Hematopoietic multipotent progenitor cell treated with erythropoietin and hydrocortisone succinate and interleukin-3 and kit ligand, for 15 days (in vitro differentiated cells): ENCODE measurements at regions not wholly inside any gene's neighbourhood (a gene's known extent, or its start where the extent isn't known, plus 50 kb on each side); places are given as distances from the start of the nearest gene placed in this dataset.

Experiments
- DNase-seq: peaks from one replicate; pipeline ENCODE4 v3.0.0-alpha.2; 2015; ENCODE audit warnings: low spot score

DNA sequence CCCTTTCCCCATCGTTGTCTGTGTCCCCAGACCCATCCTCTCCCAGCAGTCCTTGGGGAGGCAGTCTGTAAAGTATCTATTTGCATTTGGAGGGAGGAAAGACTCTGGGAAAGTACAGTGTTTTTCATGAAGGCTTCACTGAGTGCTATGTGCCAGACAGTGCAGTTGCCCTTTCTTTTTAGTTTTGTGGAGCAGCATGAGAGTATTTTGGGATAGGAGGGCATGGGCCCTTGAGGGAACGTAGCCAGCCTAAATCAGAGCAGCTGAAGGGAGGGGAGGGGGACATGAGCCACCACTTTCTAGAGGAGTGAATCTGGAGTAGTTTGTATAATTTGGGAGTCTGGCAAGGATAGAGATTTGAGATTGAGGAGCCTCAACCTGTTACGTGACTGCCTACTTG lies 404.0 kb upstream of the KAZN start:
- no peak for DNase-seq

DNA sequence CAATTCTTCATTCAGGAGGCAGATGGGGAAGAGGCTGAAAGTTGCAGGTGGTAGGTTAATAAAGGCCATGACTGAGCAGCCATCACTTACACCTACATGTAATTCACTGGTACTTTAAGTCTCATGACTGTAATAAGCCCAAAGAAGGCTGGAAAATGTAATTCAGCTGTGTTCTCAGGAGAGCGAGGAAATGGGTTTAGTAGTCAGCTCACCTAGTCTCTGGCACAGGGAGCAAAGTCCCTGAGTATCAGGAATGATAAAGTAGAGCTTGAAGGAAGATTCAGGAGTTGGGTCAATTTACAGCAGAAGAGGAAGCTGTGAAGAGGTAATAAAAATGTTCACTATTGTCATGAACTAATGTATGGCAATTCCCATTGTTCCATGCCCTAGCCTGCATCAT lies 393.4 kb upstream of the KAZN start:
- DNase-seq = no peak

DNA sequence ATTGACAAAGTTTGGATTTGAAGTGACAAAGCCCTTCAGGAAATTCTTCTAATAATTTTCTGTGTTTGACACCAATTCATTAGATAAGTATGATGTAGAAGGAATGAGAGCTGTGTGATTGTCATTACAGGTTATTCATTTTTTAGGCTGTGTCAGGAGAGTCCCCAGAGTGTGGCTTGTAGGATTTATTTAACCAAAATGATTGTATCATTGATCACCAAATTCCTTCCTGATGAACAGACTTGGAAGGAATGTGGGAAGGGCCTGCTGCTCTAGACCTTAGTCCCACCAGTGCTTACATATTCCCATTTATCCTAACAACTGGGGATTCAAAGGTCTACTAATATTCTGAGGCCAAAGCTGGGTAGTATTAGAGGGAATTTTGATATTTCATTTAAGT lies 383.3 kb upstream of the KAZN start:
- no peak for DNase-seq

DNA sequence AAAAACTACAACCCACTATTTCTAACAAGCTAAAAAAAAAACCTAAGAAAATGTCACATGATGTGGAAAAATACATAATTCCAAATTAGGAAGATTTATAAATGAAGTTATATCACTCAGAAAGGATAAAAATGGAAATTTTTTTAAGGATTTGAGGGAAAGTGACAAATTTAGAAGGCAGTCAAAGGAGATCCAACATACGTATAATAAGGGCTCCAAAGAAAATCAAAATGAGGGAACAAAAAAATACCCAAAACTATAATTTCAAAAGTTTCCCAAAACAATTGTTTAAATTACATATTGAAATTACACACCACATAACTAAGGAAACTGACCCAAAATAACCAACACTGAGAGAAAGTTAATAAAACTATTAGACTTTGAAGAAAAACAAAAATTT lies 381.1 kb upstream of the KAZN start:
- no peak for DNase-seq

DNA sequence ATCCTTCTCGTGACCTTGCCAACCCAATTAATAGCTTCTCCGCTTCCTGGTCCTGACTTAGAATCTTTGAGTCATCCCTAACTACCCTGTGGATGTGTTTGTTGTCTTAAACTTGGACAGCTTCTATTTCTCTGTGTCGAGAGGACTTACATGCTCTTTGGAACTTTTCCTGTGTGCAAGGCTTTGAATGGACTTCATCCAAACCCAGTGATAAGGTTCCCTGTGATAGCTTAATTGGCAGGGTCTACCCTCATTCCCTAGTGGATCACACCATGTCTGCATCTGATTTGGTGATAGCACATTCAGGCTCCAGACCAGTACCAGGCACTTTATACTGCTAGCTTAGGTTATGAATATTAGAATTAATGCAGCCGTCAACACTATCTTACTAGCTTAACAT lies 378.2 kb upstream of the KAZN start:
- no peak for DNase-seq

DNA sequence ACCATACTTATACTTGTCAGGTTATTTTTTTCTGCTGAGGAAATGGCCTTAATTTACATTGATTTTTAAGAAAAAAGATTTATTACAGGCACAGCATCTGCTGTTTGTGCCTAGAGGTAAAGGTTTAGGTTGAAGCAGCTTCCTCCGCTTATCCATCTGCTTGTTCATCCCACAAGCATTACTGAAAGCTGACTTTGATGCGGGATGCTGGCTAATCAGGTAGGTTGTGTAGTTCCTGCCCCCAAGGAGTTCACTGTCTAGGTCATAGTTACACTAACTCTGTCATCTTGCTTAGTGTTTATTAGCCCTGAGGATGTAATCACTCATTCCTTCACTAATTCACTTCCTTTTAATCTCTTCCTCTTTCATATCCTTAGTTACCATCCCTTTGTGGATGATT lies 377.7 kb upstream of the KAZN start:
- DNase-seq = no peak

DNA sequence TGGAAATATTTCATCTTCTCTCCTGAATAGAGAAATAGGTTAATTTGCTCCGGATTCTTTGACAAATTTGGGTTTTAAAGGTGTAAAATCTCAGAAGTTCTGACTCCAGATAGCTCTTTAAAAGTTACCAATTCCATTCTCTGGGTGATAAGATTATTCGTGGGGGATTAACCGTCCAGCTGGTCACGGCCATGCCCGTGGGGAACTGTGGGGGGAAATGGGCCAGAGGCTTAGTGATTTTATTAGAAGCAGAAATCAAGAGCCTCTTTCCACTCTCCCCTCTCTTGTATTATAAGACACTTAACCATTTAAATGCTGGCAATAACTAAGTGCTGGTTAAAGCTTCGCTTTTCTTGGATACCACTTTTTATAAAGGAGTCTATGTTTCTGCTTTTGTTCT lies 376.4 kb upstream of the KAZN start:
- DNase-seq = no peak

DNA sequence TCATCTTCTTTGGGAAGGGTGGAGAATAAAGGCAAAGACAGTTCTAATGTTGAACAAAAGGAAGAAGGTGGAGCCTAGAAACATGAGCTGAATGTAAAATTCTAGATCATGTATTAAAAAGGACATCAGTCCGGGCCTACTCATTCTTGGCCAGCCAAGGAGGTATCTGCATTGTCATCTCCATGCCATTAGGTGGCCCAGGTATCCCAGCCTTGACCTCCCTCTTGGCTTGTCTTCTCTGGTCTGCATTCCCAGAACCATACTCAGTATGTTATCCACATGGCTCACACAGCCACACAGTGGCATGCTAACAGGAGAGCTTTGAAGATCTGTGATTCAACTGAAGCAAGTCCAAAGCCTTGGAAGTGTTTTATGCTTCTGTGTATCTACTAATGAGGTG lies 369.8 kb upstream of the KAZN start:
- DNase-seq = no peak

DNA sequence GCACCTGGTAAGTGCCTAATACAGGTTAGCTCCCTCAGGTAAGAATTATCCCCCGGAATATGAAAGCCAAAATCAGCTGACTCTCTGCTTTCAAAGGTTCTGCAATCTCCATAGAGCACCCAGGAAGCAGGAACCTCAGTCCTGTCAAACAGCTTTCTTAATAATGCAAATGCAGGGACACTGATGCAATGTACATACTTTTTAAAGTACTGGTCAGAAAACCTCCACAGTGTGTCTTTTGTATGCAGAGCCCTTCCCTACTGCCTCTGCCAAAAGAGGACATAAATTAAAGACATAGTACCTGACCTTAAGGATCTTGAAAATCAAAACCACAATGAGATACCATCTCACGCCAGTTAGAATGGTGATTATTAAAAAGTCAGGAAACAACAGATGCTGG lies 365.0 kb upstream of the KAZN start:
- DNase-seq = no peak

DNA sequence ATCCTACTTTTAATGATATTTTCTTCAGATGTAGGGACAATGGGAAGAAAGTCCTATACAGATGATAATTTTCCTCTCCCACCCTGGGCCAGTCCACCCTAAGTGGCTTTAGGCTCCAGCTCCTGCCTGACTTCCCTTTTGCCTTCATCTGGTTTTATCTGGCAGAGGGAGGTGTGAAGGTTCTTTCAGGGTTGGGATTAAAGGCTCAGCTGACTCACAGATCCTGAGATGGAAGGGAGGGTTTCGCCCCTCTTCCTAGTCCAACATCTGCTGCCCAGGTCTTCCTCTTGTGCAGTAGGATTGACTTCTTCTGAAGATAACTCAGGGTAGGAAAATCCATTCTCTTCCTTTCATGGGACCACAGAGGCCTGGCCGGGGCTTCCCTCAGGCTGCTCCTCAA lies 362.4 kb upstream of the KAZN start:
- DNase-seq = no peak

DNA sequence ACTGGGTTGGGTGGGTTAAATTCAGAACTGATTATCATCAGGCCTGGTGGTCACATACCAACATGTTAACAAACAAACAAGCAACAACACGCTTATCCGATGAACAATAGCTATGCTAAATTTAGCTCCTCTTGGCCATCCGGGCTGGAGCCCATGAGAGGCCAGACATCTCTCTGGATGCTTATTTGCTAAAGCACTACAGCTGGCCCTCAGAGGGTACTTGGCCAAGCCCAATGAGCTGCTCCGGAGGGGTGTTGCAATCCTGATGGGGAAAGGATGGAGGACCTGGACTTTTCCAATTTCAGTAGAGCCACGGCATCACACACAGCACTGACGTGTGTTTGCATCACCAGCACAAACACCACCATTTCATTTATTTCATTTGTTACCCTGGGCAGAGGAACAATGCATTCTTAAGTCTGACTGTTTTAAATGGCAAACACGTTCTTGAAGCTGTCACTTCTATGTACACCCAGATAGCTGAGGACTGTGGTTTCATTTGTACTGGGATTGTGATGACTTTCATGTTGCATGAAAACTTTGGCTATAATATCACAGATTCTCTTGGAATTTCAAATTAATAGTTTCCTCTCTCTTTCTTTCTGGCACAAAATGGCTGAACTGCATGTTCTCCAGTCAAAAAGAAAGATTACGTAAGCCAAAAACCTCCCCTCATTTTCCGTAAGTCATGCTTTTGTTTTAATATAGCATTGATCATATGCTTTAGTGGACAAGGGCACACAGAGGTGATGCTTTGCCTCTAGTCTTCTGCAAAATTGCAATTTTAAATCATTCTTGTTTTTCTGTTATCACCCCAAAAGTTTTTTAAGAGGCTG lies 359.8 kb upstream of the KAZN start:
- DNase-seq = no peak

DNA sequence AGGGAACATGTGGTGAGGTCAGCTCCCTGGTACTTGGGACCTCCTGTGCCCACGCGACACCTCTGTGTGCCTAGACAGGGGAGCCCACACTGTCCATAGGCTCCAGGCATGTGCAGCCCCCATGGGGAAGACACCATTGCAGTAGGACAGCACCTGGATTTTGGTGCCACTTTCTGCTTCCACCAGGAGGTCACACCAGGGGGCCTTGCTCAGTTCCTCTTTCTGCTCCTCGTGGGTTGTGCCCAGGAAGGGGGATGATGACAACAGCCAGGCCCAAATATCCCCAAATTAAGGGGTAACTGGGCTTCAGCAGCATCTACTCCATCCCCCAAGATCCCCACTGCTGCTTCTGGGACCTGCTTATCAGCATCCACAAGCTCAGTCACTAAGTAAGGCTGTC lies 358.2 kb upstream of the KAZN start:
- DNase-seq = no peak

DNA sequence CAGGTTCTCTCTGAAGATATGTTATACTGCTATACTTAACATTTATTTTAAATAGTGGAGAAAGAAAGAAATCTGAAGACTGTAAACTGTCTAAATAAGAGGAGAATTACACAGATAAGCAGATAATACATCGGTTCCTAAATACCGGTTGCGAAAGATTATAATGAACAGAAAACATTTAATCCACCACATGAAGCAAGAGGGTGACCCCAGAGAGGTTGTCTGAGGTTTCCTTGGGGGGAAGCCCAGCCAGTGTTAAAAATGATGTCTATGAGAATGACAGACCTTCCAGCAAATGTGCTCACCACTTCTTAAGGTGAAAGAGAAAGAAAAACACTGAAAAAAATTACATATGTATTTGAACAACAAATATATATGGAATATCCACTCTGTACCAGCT lies 356.4 kb upstream of the KAZN start:
- no peak for DNase-seq

DNA sequence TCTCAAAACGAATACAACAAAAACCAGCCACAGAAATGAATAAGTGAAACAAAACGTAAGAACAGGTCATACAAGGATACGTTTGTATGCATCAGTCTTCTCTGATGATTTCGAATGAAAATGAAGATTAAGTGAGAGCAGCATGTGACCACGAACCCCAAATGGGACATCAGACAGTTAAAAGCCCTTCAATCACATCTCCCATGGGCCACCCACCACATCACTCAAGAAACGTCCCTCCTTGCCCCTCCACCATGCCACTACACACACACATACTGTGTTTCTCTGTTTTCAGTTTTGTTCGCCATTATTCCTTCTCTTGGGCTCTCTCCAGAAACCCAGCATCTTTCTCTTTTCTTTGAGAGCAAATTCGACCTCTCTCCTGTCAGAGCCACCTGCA lies 355.6 kb upstream of the KAZN start:
- DNase-seq = no peak

DNA sequence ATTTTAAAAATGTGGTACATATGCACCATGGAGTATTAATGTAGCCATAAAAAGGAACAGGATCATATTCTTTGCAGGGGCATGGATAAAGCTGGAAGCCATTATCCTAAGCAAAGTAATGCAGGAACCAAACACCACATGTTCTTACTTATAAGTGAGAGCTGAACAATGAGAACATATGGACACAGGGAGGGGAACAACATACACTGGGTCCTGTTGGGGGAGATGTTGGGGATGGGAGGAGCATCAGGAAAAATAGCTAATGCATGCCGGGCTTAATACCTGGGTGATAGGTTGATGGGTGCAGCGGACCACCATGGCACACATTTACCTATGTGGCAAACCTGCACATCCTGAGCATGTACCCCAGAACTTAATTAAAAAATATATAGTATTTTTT lies 352.5 kb upstream of the KAZN start:
- no peak for DNase-seq

DNA sequence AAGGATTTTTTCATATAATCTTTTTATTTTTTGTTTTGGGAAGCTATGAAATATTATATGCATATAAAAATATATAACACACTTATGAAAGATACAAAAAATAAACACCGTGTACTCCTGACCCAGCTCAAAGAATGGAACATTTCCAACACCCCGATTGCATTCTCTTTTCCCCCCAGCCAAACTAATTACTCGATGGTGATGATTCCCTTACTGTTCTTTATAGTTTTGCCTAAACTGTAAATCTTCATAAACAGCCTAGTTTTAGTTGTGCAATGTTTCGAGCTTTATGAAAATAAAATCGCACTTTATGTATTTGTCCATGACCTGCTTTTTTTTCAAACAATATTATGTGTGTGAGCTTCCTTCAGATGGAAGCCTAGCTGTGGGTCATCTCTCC lies 352.0 kb upstream of the KAZN start:
- DNase-seq = no peak

DNA sequence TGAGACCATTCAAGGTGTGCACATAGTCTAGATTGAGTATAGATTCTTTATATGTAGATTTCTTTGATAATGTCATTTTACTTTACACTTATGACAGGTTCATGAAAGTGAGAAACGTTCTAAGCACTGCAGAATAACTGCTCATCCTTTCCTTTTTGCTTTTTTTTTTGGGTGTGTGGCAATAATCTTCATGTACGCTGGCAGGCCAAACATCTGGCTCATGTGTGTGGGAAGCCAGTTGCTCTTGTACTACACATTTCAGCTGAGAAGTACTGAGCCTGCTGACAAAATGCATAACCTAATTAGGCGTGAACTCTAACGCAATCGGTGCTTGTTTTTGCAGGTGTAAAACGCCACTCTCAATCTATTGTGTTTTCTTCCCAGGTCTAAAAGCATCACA lies 350.8 kb upstream of the KAZN start:
- no peak for DNase-seq

DNA sequence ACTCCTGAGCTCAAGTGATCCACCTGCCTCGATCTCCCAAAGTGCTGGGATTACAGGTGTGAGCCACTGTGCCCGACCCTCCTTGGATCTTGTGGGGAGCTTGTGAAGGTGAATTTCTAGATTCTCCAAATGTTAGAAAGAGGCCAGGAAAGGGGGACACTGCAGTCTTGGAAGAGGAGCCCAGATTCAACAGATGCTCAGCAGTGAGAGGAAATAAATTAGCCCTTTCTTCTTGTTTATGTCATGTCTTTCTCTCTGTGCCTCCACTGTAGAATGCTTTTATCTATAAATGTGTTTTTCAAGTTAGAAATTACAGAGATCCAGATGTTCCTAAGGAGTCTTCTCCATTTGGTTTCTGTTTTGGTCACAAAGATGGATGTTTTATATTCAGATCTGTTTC lies 346.6 kb upstream of the KAZN start:
- no peak for DNase-seq

DNA sequence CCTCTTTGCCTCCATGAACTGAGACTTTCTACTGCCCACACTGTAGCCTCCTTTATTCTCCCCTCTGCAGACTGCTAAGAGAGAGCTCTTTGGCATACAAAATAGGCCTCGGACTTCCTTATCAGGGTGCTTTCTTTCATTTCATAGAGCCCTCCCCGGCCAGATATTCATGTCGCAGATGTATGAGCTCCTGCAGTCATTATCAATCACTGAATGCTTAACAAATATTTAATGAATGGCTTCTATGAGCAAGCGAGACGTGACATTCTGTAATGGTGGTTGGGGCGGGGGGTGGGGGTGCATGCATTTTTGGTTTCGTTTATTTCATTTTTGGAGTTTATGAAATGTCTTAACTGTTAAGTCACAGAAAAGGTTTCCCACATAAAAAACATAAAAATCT lies 344.8 kb upstream of the KAZN start:
- no peak for DNase-seq

DNA sequence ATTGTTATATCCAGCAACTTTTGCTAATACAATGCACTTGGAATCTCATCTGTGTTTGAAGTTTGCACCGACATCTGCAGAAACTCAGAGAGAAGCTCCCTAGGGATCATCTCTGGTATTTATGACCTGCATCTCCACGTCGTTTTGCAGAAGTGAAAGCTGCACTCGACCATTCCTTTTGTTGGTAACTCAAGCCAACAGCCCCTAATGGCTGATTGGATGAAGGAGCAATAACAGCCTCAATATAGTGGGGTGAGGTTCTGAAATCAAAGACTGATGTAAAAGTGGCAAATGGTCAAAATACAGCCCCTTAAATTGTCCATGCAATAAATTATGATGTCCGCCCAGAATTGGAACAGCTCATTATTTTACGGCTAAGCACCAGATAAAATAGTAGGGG lies 344.2 kb upstream of the KAZN start:
- DNase-seq = no peak

DNA sequence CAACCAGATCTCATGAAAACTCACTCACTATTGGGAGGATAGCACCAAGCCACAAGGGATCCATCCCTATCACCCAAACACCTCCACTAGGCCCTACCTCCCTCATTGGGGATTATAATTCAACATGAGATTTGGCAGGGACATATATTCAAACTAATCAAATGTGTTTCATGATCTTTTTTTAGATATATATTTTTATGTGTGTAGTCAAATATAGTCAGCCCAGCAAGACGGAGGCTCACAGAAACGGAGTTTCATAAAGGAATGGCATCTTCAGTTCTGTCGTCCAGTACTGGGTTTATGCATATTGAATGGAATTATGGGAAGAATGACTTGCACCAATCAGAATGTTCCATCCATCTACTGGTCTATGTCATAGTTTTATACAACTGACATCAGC lies 343.3 kb upstream of the KAZN start:
- no peak for DNase-seq

DNA sequence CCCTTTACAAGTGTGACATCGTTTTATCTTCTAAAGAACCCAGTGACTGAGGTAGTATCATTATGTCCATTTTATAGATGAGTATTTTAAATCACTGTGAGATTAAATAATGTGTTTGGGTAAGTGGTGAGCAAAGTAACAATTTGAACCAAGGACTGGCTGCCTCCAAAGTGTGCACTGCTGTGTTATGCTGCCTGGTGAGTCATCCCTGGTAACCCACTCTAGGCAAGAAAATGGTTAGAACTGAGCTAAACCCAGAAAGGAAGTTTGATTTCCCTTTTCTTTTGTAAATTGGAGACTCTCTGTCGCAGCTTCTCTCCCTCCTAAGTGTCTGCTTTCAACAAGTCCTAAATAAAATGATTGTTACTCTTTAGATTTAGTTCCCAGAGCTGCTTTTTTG lies 342.8 kb upstream of the KAZN start:
- no peak for DNase-seq

DNA sequence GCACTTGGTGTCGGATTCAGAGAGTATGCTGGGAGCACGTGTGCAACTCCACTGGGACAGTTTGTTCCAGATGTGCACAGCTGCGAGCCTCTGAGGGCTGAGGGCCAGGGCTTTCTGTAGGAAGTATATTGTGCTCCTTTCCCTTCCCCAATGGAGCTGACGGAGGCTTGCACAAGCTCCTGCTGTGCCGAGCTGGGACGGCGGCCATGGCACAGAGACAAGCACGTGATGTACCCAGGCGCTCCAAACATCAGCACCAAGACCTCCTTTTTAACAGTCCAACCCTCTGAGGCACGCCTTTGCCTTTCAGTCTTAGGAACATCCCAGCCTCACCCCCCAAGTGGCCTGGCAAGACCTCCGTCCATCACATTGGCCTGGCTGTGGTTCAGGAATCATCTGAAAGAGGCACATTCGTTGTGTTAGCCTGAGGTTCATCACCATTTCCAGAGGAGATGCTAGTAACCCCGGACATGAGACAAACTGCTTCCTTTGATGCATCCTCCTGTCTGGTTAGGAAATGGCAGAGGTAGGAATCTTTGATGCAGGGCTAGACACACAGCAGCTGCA lies 339.2 kb upstream of the KAZN start:
- DNase-seq = no peak

DNA sequence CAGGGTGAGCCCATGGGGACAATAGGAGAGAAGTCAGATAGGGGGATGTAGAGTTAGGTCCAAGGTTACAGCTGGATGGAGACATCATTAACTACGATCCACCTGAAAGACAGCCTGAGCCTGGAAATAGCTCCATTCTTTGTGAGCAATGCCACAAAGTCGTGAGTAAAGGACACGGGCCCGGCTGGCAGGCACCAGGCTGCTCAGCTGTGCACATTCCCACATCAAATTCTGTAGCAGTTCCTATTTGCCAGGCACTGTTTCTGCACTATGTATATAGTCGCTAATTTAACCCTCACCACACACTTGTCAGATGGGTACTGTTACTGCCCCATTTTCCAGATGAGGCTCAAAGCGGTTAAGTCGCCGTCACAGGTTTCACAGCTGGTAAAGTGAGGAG lies 338.0 kb upstream of the KAZN start:
- no peak for DNase-seq
